GM03348 (cell line): ENCODE measurements at regions not wholly inside any gene's neighbourhood (a gene's known extent, or its start where the extent isn't known, plus 50 kb on each side); places are given as distances from the start of the nearest gene placed in this dataset.
"Not testable (repeated sequence)": the region's sequence is repeated elsewhere in the genome, so short reads cannot be mapped to it uniquely, and the experiment has no call there.

Experiments
- DNase-seq: peaks from one replicate; pipeline ENCODE4 v3.0.0; 2012; ENCODE audit warnings: low spot score

GRCh38 chr4:104549736-104550135 lies 55.0 kb upstream of the CXXC4 start:
- DNase-seq: no peak

GRCh38 chr4:104559502-104559901 lies 64.8 kb upstream of the CXXC4 start:
- no peak for DNase-seq

- no peak for DNase-seq
These were observed 76.6 kb upstream of the CXXC4 start for GRCh38 chr4:104571341-104571740.

- DNase-seq: no peak
These were observed 79.7 kb upstream of the CXXC4 start for GRCh38 chr4:104574371-104574770.

- DNase-seq: no peak
These were observed 80.6 kb upstream of the CXXC4 start for GRCh38 chr4:104575278-104575677.

GRCh38 chr4:104577405-104577804 lies 82.7 kb upstream of the CXXC4 start:
- DNase-seq: no peak

- DNase-seq: not testable (repeated sequence)
These were observed 86.8 kb upstream of the CXXC4 start for GRCh38 chr4:104581476-104581875.

GRCh38 chr4:104582056-104582455 lies 87.4 kb upstream of the CXXC4 start:
- not testable (repeated sequence) for DNase-seq

- no peak for DNase-seq
These were observed 94.7 kb upstream of the CXXC4 start for GRCh38 chr4:104589264-104589868.

GRCh38 chr4:104591510-104591911 lies 96.8 kb upstream of the CXXC4 start:
- no peak for DNase-seq

GRCh38 chr4:104592183-104592582 lies 97.5 kb upstream of the CXXC4 start:
- DNase-seq: no peak

GRCh38 chr4:104593019-104593418 lies 98.3 kb upstream of the CXXC4 start:
- no peak for DNase-seq

- DNase-seq: no peak
These were observed 101.5 kb upstream of the CXXC4 start for GRCh38 chr4:104596189-104596588.

GRCh38 chr4:104615496-104615895 lies 120.8 kb upstream of the CXXC4 start:
- no peak for DNase-seq

- DNase-seq: no peak
These were observed 121.2 kb upstream of the CXXC4 start for GRCh38 chr4:104615926-104616325.

GRCh38 chr4:104616401-104616820 lies 121.7 kb upstream of the CXXC4 start:
- DNase-seq: no peak

GRCh38 chr4:104625706-104626105 lies 131.0 kb upstream of the CXXC4 start:
- no peak for DNase-seq

- DNase-seq: no peak
These were observed 134.9 kb upstream of the CXXC4 start for GRCh38 chr4:104629601-104630000.

GRCh38 chr4:104630272-104630671 lies 135.6 kb upstream of the CXXC4 start:
- DNase-seq: no peak

GRCh38 chr4:104631000-104631399 lies 136.3 kb upstream of the CXXC4 start:
- no peak for DNase-seq

GRCh38 chr4:104641418-104641817 lies 146.7 kb upstream of the CXXC4 start:
- DNase-seq: no peak

- no peak for DNase-seq
These were observed 147.8 kb upstream of the CXXC4 start for GRCh38 chr4:104642521-104642920.

- no peak for DNase-seq
These were observed 149.1 kb upstream of the CXXC4 start for GRCh38 chr4:104643805-104644204.

GRCh38 chr4:104649631-104650030 lies 154.9 kb upstream of the CXXC4 start:
- DNase-seq: no peak

GRCh38 chr4:104662269-104662668 lies 167.6 kb upstream of the CXXC4 start:
- DNase-seq: not testable (repeated sequence)
